Aorta (tissue), 5 donors: ENCODE measurements at regions not wholly inside any gene's neighbourhood (a gene's known extent, or its start where the extent isn't known, plus 50 kb on each side); places are given as distances from the start of the nearest gene placed in this dataset.

Experiments
- ATAC-seq: fragments of 200-7000 bp; cut with Tn5 transposase; one replicate; pipeline ENCODE4 v1.9.1; 2022; ENCODE audit warnings: moderate library complexity; ENCODE audit not compliant: low FRiP score
- DNase-seq, 2 donors: peaks; one replicate each; pipeline ENCODE4 v3.0.0-alpha.2; 2020
- H3K27ac ChIP-seq, 2 donors: one replicate each; pipeline ENCODE4 v1.5.1; 2013; ENCODE audit warnings: low read length in 2 of 2, mild to moderate bottlenecking in 2 of 2, moderate library complexity in 2 of 2, control low read depth in 1 of 2, inconsistent platforms in 1 of 2, low read depth in 1 of 2
- H3K27me3 ChIP-seq, 2 donors: one replicate each; pipeline ENCODE4 v1.6.1; 2013; ENCODE audit warnings: control low read depth in 1 of 2, low read length in 1 of 2, mild to moderate bottlenecking in 1 of 2, moderate library complexity in 1 of 2; ENCODE audit not compliant: insufficient read depth in 2 of 2, control insufficient read depth in 1 of 2
- H3K36me3 ChIP-seq, 2 donors: one replicate each; pipeline ENCODE4 v1.6.1; 2013; ENCODE audit warnings: control low read depth in 1 of 2, low read length in 1 of 2, mild to moderate bottlenecking in 1 of 2; ENCODE audit not compliant: insufficient read depth in 2 of 2, control insufficient read depth in 1 of 2
- H3K4me1 ChIP-seq, 2 donors: one replicate each; pipeline ENCODE4 v1.6.1; 2013; ENCODE audit warnings: low read length in 2 of 2, control low read depth in 1 of 2, mild to moderate bottlenecking in 1 of 2, moderate library complexity in 1 of 2; ENCODE audit not compliant: insufficient read depth in 2 of 2, control insufficient read depth in 1 of 2
- H3K4me3 ChIP-seq, 2 donors: one replicate each; pipeline ENCODE4 v1.5.1; 2013; ENCODE audit warnings: low read length in 2 of 2, control low read depth in 1 of 2, mild to moderate bottlenecking in 1 of 2
- H3K9me3 ChIP-seq: one replicate; pipeline ENCODE4 v1.6.1; 2013; ENCODE audit warnings: mild to moderate bottlenecking, low read length; ENCODE audit not compliant: control insufficient read depth
- WGBS, 2 donors: extraction: QIAGEN DNeasy Blood & Tissue Kit; methylation state at CpG; one replicate each; pipeline ENCODE4 v1.1.7; 2013; 5-methylcytosine and 5-hydroxymethylcytosine counted together
- intact Hi-C, 2 donors: fragments of 100-400 bp; cut with DNase I; formaldehyde crosslinking; loops; one replicate each; pipeline versions ENCODE4 v1.14.2 to v1.15.0; 2022
- donor health status: healthy with polysubstance abuse.
- donor health status: Bipolar disorder and iron deficiency.
- donor health status: DM: no; HTN: no; CAD: no.
- donor health status: DM: no; HTN: no; CAD: no.
- donor health status: DM: yes; HTN: yes; CAD: no.

DNA sequence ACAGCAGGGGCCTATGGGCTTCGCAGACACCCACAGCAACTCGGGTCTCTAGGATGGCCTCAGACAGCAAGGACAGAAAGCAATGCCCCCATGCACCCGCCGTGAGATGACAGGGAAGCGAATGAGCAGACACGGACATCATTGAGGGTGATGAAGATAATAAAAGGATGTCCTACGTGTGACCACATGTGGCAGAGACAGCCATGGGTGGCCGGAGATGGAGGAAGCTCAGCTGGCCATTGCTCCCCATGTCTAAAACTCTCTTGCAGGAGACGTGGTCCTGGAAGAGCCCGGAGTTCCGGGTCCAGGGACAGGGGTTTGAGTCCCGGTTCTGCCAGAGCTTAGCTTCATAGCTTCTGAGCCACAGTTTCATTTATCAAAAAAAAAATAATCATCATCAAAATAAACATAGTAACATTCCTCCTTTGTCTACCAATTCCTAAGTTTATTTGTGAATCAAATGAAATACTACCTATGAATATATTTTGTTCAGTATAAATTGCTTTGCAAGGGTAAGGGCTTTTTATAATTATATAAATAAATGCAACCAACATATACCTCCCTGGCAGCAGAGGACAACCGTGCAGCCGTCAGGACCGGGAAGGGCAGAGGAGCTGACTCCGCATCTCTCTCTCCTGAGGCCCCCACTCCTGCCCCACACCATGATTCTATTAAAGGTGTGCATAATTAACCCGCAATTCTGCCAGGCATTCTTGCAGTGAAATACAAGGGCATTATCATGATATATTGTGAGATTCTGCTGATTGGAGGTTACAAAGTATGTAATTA is 401.4 kb upstream of the MYT1L start:
- WGBS, 2 donors = 75 to 81% methylated on average over 17 of the region's 17 CpGs
- H3K36me3 ChIP-seq = no peaks in the 10 kb centered on the region
- ATAC-seq = no peak
- no peaks in the 10 kb centered on the region for H3K9me3 ChIP-seq
- no peaks in the 10 kb centered on the region for H3K4me1 ChIP-seq
- intact Hi-C loops = no loop called here
- peak in 1 of 2 donors; percentile 55 for DNase-seq
- no peak overlapping the region for H3K27ac ChIP-seq
- no peak overlapping the region for H3K4me3 ChIP-seq
- H3K27me3 ChIP-seq = no peaks in the 10 kb centered on the region

DNA sequence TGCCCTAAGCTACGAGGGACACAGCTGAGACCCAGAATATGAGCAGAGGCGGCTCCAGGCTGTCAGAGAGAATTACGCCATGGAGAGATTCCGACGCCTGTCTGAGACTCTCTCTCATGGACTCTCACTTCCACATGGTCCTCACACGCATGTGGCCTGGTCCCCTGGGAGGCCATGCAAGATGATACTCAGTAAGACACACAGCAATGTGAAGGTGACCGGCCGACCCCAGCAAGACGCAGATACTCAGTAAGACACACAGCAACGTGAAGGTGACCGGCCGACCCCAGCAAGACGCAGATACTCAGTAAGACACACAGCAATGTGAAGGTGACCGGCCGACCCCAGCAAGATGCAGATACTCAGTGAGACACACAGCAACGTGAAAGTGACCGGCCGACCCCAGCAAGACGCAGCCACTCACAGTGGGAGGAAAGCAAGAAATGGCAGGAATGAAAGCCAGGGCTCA is 400.8 kb upstream of the MYT1L start:
- intact Hi-C loops = no loop called here
- Histone ChIP-seq H3K9me3 (no peaks in the 10 kb centered on the region), H3K36me3 (no peaks in the 10 kb centered on the region), H3K4me3 (no peak overlapping the region), H3K4me1 (no peaks in the 10 kb centered on the region), H3K27ac (no peak overlapping the region), H3K27me3 (no peaks in the 10 kb centered on the region)
- ATAC-seq (peak; percentile 40), DNase-seq (peak in 1 of 2 donors; percentile 47)
- 80 to 83% methylated on average over 19 of the region's 19 CpGs for WGBS, 2 donors

DNA sequence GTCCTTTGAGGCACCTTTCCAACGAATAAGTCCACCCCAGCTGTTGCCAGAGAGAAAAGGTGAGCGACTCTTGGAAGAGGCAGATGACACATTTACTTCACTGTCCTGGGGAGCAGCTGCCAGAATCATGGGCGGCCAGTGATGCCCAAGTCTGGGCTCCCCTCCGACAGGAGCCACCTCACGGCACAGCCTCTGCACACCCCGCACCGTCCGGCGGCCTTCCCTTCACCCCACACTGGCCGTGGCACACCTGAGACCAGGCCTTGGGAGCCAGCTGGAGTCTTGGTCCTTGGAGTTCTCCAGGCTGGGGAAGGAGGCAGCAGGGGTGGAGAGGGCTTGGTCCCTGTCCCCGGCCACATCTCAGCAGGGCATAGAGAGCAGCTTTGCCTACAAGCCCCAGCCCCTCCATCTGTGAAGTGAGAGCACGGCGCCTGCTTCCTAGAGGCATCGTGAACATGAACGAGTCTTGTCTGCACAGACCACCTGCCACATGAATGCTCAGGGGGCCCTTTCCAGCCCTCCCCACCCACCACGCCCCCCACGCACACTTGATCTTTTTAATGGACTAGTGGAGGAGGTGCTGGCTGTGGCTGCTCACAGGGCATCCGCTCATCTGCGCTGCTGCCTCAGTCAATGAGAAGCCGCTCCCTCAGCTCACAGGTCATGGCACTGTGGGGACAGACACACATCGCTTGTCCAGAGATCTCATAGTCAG is 400.2 kb upstream of the MYT1L start:
- DNase-seq (peak in 1 of 2 donors; percentile 69), ATAC-seq (no peak)
- WGBS, 2 donors = 88 to 89% methylated on average over 21 of the region's 21 CpGs
- H3K4me3 ChIP-seq = no peak overlapping the region
- no peak overlapping the region for H3K27ac ChIP-seq
- H3K27me3 ChIP-seq = no peaks in the 10 kb centered on the region
- intact Hi-C loops = no loop called here
- no peaks in the 10 kb centered on the region for H3K9me3 ChIP-seq
- H3K4me1 ChIP-seq = no peaks in the 10 kb centered on the region
- H3K36me3 ChIP-seq = no peaks in the 10 kb centered on the region

DNA sequence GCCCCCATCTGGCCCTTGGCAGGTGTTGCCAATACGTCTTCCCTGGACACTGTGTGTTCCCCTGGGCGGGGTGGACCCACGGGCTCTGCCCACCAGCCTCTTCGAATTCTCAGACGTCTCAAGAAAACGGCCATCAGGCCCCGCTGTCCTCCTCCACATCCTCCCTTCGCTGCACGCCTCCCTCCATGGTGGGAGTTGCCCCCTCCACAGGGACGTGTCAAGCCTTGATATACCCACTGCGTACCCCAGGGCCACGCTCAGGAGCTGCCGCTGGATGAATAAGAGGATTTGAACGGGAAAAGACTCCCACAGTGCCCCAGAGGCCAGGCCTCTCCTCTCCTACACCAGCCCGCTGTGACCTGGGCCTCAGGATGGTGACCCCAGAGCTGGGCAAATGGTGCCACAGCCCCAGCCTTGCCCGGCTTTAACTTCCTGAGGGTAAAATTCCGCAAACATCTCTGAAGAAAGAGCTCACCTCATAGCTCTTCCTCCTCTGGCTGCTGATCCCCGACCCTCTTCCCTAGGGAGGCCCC is 399.3 kb upstream of the MYT1L start:
- 90 to 93% methylated on average over 18 of the region's 18 CpGs for WGBS, 2 donors
- Histone ChIP-seq H3K4me1 (no peaks in the 10 kb centered on the region), H3K4me3 (no peak overlapping the region), H3K36me3 (no peaks in the 10 kb centered on the region), H3K9me3 (no peaks in the 10 kb centered on the region), H3K27me3 (no peaks in the 10 kb centered on the region), H3K27ac (no peak overlapping the region)
- no peak for ATAC-seq
- intact Hi-C loops = no loop called here
- DNase-seq = peak in 1 of 2 donors; percentile 42

DNA sequence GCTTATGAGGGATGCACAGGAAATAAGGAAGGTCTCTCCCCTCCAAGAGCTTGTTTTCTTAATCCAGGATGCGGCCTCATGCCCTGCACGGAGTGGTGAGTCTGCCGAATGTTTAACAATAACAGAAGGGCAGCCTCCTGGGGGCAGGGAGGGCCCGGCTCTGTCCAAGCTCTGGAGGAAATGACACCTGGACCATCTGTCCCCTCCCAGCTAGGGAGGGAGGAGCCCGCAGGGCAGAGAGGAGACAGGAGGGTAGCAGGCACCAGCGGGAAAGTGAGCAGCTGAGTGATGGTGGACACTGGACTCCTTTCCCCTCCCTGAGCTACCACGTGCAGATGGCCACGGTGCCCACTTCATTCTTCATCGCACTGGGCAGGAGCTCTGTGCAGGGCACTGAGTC is 398.2 kb upstream of the MYT1L start:
- H3K36me3 ChIP-seq = no peaks in the 10 kb centered on the region
- H3K9me3 ChIP-seq = no peaks in the 10 kb centered on the region
- no peaks in the 10 kb centered on the region for H3K4me1 ChIP-seq
- H3K27ac ChIP-seq = no peak overlapping the region
- H3K27me3 ChIP-seq = no peaks in the 10 kb centered on the region
- intact Hi-C loops = no loop called here
- 81 to 83% methylated on average over 9 of the region's 9 CpGs for WGBS, 2 donors
- peak in 1 of 2 donors; percentile 68 for DNase-seq
- no peak overlapping the region for H3K4me3 ChIP-seq
- no peak for ATAC-seq

DNA sequence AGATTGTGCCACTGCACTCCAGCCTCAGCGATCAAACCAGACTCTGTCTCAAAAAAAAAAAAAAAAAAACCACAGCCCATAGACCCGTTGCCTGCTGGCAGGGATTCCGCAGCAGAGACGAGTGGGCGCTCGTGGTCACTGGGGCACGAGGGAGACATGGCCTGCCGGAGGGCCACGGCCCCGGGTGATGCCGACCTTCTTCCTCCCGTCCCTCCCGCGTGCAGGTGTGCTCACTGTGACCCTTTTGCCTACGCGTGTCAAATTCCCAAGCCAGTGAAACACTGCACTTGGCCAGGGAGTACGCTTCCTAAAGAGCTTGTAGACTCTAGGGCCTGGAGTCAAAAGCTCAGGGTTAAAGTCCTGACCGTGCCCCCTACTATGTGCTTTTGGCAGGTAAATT is 397.6 kb upstream of the MYT1L start:
- 91 to 92% methylated on average over 18 of the region's 18 CpGs for WGBS, 2 donors
- no peaks in the 10 kb centered on the region for H3K36me3 ChIP-seq
- no peaks in the 10 kb centered on the region for H3K4me1 ChIP-seq
- H3K9me3 ChIP-seq = no peaks in the 10 kb centered on the region
- no peak overlapping the region for H3K4me3 ChIP-seq
- ATAC-seq = no peak
- H3K27ac ChIP-seq = no peak overlapping the region
- H3K27me3 ChIP-seq = no peaks in the 10 kb centered on the region
- peak in 1 of 2 donors; percentile 54 for DNase-seq
- intact Hi-C loops = no loop called here

DNA sequence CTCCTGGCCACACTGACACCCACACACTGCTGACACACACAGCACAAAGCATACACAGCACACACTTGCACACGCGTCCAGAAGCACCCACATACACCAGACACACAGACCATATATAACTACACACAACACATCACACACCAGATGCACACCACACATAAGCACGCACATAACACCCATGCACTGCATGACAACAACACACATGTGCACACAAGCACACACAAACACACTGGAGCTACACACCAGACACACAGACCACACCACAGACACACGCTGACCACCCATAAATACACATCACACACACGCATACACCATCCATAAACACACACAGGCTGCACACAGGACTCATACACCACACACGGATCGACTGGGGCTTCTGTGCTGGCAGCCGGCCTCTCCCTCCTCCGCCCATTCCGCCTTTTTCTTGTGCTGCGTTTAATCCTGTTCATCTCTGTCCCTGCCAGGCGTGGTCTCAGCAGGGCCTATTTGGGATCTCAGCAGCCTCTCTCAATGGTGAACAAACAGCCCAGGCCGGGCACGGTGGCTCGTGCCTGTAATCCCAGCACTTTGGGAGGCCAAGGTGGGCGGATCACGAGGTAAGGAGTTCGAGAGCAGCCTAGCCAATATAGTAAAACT is 396.9 kb upstream of the MYT1L start:
- DNase-seq = peak in 1 of 2 donors; percentile 61
- H3K27me3 ChIP-seq = no peaks in the 10 kb centered on the region
- no peak overlapping the region for H3K27ac ChIP-seq
- H3K4me3 ChIP-seq = no peak overlapping the region
- no peaks in the 10 kb centered on the region for H3K36me3 ChIP-seq
- 91% methylated on average over 18 of the region's 18 CpGs for WGBS, 2 donors
- intact Hi-C loops = no loop called here
- no peaks in the 10 kb centered on the region for H3K9me3 ChIP-seq
- ATAC-seq = no peak
- no peaks in the 10 kb centered on the region for H3K4me1 ChIP-seq

DNA sequence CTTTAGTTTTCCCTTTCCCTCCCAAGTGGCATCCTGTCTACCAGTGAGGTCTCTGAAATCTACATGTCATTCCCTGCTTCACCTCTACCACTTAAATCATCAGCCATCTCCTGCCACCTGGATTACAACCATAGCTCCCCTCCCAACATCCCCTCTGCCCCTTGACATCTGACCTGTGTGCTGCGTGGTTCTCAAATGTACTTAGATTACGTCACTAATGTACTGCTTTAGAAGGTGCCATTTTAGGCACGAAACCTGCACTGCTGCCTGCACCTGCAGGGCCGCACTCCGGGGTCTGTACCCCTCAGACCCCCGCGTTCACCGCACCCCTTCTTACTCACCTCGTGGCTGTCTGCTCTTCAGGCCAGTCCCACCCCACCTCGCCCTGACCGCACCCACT is 395.1 kb upstream of the MYT1L start:
- intact Hi-C loops = no loop called here
- WGBS, 2 donors = 90% methylated on average over 11 of the region's 11 CpGs
- peak in 1 of 2 donors; percentile 47 for DNase-seq

More for the DNA sequence above, 395.1 kb upstream of the MYT1L start:
- H3K36me3 ChIP-seq = no peaks in the 10 kb centered on the region
- H3K4me1 ChIP-seq = no peaks in the 10 kb centered on the region
- no peak overlapping the region for H3K27ac ChIP-seq
- ATAC-seq = no peak
- H3K9me3 ChIP-seq = no peaks in the 10 kb centered on the region
- H3K27me3 ChIP-seq = no peaks in the 10 kb centered on the region
- H3K4me3 ChIP-seq = no peak overlapping the region
